ENCODE measurements at regions not wholly inside any gene's neighbourhood (a gene's known extent, or its start where the extent isn't known, plus 50 kb on each side); places are given as distances from the start of the nearest gene placed in this dataset.

DNA sequence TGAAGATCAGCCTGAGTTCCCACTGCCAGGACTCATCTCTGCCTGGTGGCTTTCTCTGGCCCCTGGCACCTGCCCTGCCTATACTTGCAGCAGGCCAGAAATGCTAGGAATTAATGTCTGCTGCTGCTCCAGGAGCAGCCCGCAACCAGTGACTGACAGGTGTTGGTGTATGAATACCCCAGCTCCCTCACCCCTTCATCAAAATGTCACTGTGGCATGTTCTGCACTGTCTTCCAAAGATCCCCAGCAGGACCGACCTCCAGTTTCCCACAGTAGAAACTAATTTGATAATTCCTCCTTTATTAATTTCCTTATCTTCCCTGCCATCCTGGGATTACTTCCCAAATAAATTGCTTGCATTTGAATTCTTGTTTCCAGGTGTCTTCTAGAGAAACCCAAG, 425.4 kb downstream of the BCOR start:
- TF ChIP-seq, protein P1, sequence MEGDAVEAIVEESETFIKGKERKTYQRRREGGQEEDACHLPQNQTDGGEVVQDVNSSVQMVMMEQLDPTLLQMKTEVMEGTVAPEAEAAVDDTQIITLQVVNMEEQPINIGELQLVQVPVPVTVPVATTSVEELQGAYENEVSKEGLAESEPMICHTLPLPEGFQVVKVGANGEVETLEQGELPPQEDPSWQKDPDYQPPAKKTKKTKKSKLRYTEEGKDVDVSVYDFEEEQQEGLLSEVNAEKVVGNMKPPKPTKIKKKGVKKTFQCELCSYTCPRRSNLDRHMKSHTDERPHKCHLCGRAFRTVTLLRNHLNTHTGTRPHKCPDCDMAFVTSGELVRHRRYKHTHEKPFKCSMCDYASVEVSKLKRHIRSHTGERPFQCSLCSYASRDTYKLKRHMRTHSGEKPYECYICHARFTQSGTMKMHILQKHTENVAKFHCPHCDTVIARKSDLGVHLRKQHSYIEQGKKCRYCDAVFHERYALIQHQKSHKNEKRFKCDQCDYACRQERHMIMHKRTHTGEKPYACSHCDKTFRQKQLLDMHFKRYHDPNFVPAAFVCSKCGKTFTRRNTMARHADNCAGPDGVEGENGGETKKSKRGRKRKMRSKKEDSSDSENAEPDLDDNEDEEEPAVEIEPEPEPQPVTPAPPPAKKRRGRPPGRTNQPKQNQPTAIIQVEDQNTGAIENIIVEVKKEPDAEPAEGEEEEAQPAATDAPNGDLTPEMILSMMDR (IDR thresholded peaks at IDR 0.05): no peak
- no peak for TF ChIP-seq POLR2A (IDR thresholded peaks at IDR 0.05)

Measured in body of pancreas (tissue), 4 donors.